ENCODE measurements at regions not wholly inside any gene's neighbourhood (a gene's known extent, or its start where the extent isn't known, plus 50 kb on each side); places are given as distances from the start of the nearest gene placed in this dataset.

- TF ChIP-seq CTCF (IDR thresholded peaks at IDR 0.05) (no peak), POLR2A (IDR thresholded peaks at IDR 0.05) (no peak), EP300 (IDR thresholded peaks at IDR 0.05) (no peak), POLR2AphosphoS5 (IDR thresholded peaks at IDR 0.05) (no peak)
These were observed 54.8 kb upstream of the SOX1 start for GRCh38 chr13:112012016-112012704.

All from gastroesophageal sphincter (tissue), 3 donors.